ENCODE measurements at regions not wholly inside any gene's neighbourhood (a gene's known extent, or its start where the extent isn't known, plus 50 kb on each side); places are given as distances from the start of the nearest gene placed in this dataset.

GRCh38 chr2:239765076-239765845 lies 259.9 kb downstream of the NDUFA10 start (continued):
- TF ChIP-seq, protein P1, sequence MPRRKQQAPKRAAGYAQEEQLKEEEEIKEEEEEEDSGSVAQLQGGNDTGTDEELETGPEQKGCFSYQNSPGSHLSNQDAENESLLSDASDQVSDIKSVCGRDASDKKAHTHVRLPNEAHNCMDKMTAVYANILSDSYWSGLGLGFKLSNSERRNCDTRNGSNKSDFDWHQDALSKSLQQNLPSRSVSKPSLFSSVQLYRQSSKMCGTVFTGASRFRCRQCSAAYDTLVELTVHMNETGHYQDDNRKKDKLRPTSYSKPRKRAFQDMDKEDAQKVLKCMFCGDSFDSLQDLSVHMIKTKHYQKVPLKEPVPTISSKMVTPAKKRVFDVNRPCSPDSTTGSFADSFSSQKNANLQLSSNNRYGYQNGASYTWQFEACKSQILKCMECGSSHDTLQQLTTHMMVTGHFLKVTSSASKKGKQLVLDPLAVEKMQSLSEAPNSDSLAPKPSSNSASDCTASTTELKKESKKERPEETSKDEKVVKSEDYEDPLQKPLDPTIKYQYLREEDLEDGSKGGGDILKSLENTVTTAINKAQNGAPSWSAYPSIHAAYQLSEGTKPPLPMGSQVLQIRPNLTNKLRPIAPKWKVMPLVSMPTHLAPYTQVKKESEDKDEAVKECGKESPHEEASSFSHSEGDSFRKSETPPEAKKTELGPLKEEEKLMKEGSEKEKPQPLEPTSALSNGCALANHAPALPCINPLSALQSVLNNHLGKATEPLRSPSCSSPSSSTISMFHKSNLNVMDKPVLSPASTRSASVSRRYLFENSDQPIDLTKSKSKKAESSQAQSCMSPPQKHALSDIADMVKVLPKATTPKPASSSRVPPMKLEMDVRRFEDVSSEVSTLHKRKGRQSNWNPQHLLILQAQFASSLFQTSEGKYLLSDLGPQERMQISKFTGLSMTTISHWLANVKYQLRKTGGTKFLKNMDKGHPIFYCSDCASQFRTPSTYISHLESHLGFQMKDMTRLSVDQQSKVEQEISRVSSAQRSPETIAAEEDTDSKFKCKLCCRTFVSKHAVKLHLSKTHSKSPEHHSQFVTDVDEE (CRISPR knock-in tag; IDR thresholded peaks at IDR 0.05) = no peak
- TF ChIP-seq ZNF565 (CRISPR knock-in tag; conservative IDR thresholded peaks at IDR 0.05; ENCODE audit: low read depth) (no peak), SNAI2 (CRISPR knock-in tag; IDR thresholded peaks at IDR 0.05) (no peak), ARNTL (CRISPR knock-in tag; IDR thresholded peaks at IDR 0.05; ENCODE audit: borderline replicate concordance, low read depth) (no peak), RARB (CRISPR knock-in tag; IDR thresholded peaks at IDR 0.05) (no peak)

DNA sequence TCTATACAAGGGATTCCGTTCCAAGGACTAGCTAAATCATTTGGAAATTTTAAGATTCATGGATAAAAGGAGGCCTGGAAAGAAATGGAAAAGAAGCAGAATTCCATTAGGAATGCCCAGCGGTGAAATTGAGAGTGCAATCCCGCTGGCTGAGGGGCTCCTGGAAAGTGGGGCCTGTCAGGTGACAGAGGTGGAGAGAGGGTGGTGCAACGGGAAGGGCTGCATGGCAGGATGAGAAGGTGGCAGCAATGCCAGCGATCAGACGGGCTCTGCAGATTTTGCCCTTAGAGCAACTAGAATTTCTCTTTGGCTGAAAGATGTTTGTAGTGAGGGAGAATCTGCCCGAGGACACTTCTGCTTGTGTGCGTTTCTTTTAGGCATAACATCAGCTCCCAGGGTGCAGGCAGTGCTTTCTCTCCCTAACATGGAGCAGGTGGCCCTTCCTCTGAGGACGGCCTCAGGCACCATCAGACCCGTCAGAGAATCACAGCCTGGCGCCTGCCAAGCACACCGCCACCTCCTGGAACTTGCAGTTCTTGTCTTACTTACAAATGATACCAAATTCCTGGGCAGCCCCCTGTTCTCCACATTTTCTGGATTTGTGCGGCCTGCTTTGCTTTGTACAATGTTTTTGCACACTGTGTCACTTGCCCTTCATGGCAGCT lies 261.6 kb downstream of the NDUFA10 start:
- no peak for TF ChIP-seq TCF4 (CRISPR knock-in tag; IDR thresholded peaks at IDR 0.05; ENCODE audit: borderline replicate concordance)
- TF ChIP-seq BACH2 (CRISPR knock-in tag; IDR thresholded peaks at IDR 0.05; ENCODE audit: borderline replicate concordance) = no peak
- TF ChIP-seq, protein P2, sequence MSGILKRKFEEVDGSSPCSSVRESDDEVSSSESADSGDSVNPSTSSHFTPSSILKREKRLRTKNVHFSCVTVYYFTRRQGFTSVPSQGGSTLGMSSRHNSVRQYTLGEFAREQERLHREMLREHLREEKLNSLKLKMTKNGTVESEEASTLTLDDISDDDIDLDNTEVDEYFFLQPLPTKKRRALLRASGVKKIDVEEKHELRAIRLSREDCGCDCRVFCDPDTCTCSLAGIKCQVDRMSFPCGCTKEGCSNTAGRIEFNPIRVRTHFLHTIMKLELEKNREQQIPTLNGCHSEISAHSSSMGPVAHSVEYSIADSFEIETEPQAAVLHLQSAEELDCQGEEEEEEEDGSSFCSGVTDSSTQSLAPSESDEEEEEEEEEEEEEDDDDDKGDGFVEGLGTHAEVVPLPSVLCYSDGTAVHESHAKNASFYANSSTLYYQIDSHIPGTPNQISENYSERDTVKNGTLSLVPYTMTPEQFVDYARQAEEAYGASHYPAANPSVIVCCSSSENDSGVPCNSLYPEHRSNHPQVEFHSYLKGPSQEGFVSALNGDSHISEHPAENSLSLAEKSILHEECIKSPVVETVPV (CRISPR knock-in tag; IDR thresholded peaks at IDR 0.05) = no peak
- no peak for TF ChIP-seq ESRRG (CRISPR knock-in tag; IDR thresholded peaks at IDR 0.05)
- TF ChIP-seq PPARA (CRISPR knock-in tag; IDR thresholded peaks at IDR 0.05; ENCODE audit: borderline replicate concordance) = no peak
- no peak for TF ChIP-seq PATZ1 (CRISPR knock-in tag; IDR thresholded peaks at IDR 0.05; ENCODE audit: borderline replicate concordance)
- no peak for TF ChIP-seq ZNF70 (CRISPR knock-in tag; IDR thresholded peaks at IDR 0.05)
- no peak for TF ChIP-seq ZFP30 (CRISPR knock-in tag; IDR thresholded peaks at IDR 0.05)
- no peak for TF ChIP-seq ZNF8 (CRISPR knock-in tag; IDR thresholded peaks at IDR 0.05)
- TF ChIP-seq CSDC2 (CRISPR knock-in tag; IDR thresholded peaks at IDR 0.05) = no peak
- no peak for TF ChIP-seq CREB5 (CRISPR knock-in tag; IDR thresholded peaks at IDR 0.05; ENCODE audit: low read depth)
- TF ChIP-seq, protein P1 (CRISPR knock-in tag; IDR thresholded peaks at IDR 0.05) = no peak
- TF ChIP-seq ZFP3 (CRISPR knock-in tag; IDR thresholded peaks at IDR 0.05) = no peak
- TF ChIP-seq SNAI2 (CRISPR knock-in tag; IDR thresholded peaks at IDR 0.05) = no peak
- no peak for TF ChIP-seq ZC3H10 (CRISPR knock-in tag; IDR thresholded peaks at IDR 0.05)
- no peak for TF ChIP-seq TOX (CRISPR knock-in tag; IDR thresholded peaks at IDR 0.05; ENCODE audit: borderline replicate concordance)
- ATAC-seq = no peak
